ENCODE measurements at regions not wholly inside any gene's neighbourhood (a gene's known extent, or its start where the extent isn't known, plus 50 kb on each side); places are given as distances from the start of the nearest gene placed in this dataset.
A peak's percentile ranks its signal among the peaks of the same experiment; 100 is the strongest.

DNA sequence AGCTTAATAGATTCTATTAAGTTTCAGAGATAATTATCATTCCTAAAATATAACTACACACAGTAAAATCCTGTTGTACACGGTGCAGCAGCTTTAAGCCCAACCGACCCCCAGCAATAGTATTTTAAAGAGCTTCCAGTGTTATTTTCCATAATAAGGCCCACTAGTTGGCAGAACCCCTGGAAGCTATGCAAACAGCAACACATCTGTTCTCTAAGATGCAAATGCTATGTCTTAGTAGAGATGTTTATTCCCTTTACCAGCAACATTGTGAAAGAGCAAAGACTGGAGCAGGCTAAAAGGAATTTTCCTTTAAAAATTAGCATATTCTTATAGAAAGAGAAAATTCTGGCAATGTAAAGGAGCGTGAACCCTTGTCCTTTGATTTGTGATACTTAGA is 819.7 kb upstream of the ALCAM start:
- H3K4me3 Mint-ChIP-seq: no peak overlapping the region
- H3K36me3 Mint-ChIP-seq: no peaks in the 10 kb centered on the region
- H3K9me3 Mint-ChIP-seq: no peaks in the 10 kb centered on the region
- H3K4me1 Mint-ChIP-seq: peaks cover 16% of the 10 kb centered on the region
- no peaks in the 10 kb centered on the region for H3K27me3 Mint-ChIP-seq
- no peak overlapping the region for H3K27ac Mint-ChIP-seq
- no peak for ATAC-seq

DNA sequence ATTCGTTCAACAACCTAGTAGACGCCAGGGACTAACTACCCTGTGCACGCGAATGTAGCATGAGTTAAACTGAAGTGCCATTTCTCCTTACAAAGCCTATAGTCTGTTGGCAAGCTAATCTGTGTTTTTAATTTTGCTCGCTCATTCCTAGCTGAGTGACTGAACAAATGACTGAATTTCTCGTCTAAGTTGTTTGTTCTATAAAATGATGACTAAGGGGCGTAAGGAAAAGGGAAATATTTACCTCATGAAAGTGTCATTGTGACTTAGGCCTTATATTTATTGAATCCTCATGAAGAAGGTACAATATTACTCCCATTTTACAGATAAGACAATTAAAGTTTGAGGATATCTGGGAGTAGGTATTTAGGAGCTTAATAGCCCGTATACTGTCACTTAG is 818.3 kb upstream of the ALCAM start:
- Mint-ChIP-seq H3K27ac (no peak overlapping the region), H3K27me3 (no peaks in the 10 kb centered on the region), H3K9me3 (no peaks in the 10 kb centered on the region), H3K4me1 (peaks cover 22% of the 10 kb centered on the region), H3K36me3 (no peaks in the 10 kb centered on the region), H3K4me3 (no peak overlapping the region)
- ATAC-seq: no peak

DNA sequence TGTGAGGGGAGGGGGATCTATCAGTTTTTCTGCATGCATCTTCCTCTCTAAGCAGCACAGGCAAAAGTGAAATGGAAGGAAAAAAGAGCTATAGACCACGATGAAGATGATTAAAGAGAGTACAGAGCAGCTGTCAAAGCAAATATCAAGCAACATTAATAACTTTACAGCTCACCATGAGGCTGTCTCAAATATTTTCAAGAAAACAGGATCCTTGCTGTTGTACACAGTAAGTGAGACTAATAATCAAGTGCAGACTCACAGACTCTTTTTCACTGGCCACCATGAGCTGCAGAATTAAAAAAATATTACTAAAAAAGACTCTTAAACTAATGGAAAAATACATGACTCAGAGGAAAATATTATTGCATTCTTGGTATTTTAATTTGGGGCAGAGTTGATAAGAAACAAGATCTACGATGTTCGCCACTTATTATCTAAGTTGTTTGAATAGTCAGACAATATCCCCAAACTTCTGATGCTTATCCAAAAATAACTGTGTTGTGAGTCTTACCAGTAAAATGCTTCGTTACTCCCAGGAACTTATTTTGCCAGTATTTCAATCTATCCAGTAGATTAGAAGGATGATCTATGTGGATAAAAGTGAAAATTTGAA is 817.5 kb upstream of the ALCAM start:
- peaks cover under 1% of the 10 kb centered on the region for H3K9me3 Mint-ChIP-seq
- H3K27ac Mint-ChIP-seq: no peak overlapping the region
- no peaks in the 10 kb centered on the region for H3K36me3 Mint-ChIP-seq
- no peak for ATAC-seq
- H3K4me1 Mint-ChIP-seq: peaks cover 23% of the 10 kb centered on the region
- no peaks in the 10 kb centered on the region for H3K27me3 Mint-ChIP-seq
- H3K4me3 Mint-ChIP-seq: no peak overlapping the region

DNA sequence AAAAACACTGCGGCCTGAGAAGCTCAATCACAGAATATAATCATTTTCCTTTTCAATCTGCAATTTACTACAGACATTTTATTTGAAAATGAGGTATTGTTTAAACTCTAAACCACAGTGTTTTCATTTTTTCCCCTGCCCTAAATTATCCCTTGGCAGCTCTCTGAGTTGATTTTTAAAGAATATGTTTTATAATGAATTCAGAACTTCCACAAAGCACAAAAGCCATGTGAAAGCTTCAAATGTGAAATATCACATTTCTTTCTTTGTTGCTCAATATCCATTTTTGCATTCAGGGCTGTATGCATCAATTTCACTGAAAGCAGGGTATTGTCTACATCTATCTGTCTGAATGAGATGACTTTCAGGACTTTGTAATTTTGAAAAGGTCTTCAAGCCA is 813.6 kb upstream of the ALCAM start:
- peaks cover 7% of the 10 kb centered on the region for H3K36me3 Mint-ChIP-seq
- H3K4me1 Mint-ChIP-seq: peaks cover 34% of the 10 kb centered on the region
- peaks cover 7% of the 10 kb centered on the region for H3K9me3 Mint-ChIP-seq
- no peaks in the 10 kb centered on the region for H3K27me3 Mint-ChIP-seq
- no peak overlapping the region for H3K4me3 Mint-ChIP-seq
- H3K27ac Mint-ChIP-seq: no peak overlapping the region
- ATAC-seq: no peak

DNA sequence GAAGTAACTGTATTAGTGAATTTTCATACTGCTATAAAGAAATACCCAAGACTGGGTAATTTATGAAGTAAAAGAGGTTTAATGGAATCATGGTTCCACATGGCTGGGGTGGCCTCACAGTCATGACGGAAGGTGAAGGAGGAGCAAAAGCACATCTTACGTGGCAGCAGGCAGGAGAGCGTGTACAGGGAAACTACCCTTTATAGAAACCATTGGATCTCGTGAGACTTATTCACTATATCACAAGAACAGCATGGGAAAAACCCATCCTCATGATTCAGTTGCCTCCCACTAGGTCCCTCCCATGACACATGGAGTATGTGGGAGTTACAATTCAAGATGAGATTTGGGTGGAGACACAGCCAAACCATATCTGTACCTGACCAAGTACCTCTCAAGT is 812.3 kb upstream of the ALCAM start:
- H3K4me1 Mint-ChIP-seq: peaks cover 38% of the 10 kb centered on the region
- peak; percentile 56 for ATAC-seq
- no peak overlapping the region for H3K4me3 Mint-ChIP-seq
- peak overlapping the region; percentile 23 for H3K27ac Mint-ChIP-seq
- peaks cover 9% of the 10 kb centered on the region for H3K9me3 Mint-ChIP-seq
- H3K27me3 Mint-ChIP-seq: no peaks in the 10 kb centered on the region
- peaks cover 7% of the 10 kb centered on the region for H3K36me3 Mint-ChIP-seq

DNA sequence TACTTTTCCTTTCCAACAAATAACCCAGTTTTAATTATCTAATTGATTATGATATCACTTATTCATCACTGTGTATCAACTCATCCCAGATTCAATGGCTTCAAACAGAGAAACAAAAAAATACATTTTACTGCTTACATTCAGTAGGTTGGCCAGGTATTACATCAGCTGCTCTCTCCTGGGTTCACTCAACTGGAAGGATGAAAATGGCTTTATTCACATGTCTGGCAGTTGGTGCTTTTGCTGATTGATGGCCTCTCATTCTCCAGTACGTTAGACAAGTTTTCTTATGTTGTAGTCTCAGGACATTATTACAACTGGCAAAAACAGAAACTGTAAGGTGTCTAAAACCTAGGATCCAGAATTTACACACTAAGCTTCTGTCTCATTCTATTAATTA is 811.0 kb upstream of the ALCAM start:
- Mint-ChIP-seq H3K9me3 (peaks cover 9% of the 10 kb centered on the region), H3K4me1 (peaks cover 44% of the 10 kb centered on the region), H3K36me3 (peaks cover 7% of the 10 kb centered on the region), H3K4me3 (no peak overlapping the region), H3K27ac (peak overlapping the region; percentile 22), H3K27me3 (no peaks in the 10 kb centered on the region)
- ATAC-seq: no peak

DNA sequence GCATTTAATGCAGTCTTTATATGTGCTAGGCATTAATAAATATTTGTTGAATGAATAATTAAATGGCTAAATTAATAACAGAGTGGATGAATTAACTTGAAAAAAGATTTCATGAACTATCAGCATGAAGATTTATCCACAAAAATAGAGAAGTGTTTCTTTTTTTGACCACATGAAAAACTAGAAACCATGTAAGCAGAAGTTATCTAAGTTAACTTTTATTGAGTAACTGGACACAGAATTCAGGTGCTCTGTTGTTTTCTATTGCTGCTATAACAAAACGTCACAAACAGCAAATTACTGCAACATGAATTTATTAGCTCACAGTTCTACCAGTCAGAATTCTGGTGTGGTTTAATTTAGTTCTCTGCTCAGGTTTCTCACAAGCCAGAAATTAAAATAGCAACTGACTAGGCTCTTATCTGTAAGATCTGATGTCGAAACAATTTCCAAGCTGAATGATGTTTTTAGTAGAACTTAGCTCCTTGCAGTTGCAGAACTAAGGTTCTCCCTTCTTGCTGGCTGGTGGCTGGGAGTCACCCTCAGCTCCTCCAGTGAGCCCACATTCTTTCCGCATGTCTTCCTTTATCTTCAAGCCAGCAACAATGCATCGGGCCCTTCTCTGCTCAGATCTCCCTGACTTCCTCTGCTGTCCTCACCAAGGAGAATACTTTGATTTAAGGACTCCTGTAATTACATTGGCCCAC is 810.2 kb upstream of the ALCAM start:
- no peak overlapping the region for H3K4me3 Mint-ChIP-seq
- ATAC-seq: no peak

DNA sequence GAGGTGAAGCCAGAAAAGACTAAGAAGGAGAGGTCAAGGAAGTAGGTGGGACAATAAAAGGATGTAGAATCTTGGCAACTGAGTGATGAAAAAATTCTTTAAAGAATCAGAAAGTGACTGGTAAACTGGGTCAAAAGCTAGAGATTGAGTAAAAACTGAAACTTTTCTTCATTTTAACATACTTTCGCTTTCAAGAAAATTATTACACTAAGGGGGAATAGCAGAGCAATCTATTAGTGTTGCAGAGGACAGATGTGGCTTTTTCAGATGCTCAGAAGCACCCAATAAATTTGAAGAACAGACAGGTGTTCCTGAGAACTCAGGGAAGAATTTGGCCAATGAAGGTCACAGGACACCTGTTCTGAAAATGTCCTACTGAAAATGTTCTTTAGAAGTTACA is 805.4 kb upstream of the ALCAM start:
- Mint-ChIP-seq H3K27ac (peak overlapping the region; percentile 11), H3K9me3 (peaks cover 2% of the 10 kb centered on the region), H3K4me3 (no peak overlapping the region), H3K36me3 (no peaks in the 10 kb centered on the region), H3K27me3 (no peaks in the 10 kb centered on the region), H3K4me1 (peaks cover 30% of the 10 kb centered on the region)
- no peak for ATAC-seq

More for the DNA sequence above, 810.2 kb upstream of the ALCAM start:
- H3K27me3 Mint-ChIP-seq: no peaks in the 10 kb centered on the region
- no peak overlapping the region for H3K27ac Mint-ChIP-seq
- peaks cover 52% of the 10 kb centered on the region for H3K4me1 Mint-ChIP-seq
- peaks cover 7% of the 10 kb centered on the region for H3K36me3 Mint-ChIP-seq
- H3K9me3 Mint-ChIP-seq: peaks cover 9% of the 10 kb centered on the region

DNA sequence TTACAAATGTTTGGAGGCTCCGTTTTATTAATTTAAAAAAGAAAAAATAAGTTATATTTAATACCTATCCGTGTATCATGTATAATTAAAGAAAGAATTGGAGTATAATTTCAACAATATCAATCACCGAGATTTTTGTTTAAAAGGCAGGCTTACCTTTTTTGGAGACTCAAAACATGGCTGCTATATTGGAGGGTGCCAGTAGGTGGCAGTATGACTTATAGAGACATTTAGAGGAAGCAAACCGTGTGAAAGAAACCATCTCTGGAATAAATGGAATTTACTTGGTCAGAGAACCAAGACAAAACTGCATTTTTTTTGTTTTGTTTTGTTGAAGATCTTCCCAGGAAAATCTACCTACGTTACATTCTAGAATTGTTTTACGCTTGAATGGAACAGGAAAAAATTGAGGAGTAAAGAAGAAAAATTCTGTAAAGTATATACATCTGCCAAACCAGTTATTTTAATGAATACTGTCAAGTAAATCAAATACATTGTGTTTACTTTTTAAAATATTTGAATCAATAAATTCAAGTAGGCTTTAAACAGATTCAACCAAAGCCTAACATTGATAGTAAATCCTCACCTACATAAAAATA is 802.6 kb upstream of the ALCAM start:
- no peaks in the 10 kb centered on the region for H3K36me3 Mint-ChIP-seq
- no peak overlapping the region for H3K4me3 Mint-ChIP-seq
- ATAC-seq: no peak
- H3K9me3 Mint-ChIP-seq: no peaks in the 10 kb centered on the region
- no peak overlapping the region for H3K27ac Mint-ChIP-seq
- peaks cover 17% of the 10 kb centered on the region for H3K4me1 Mint-ChIP-seq
- H3K27me3 Mint-ChIP-seq: no peaks in the 10 kb centered on the region

DNA sequence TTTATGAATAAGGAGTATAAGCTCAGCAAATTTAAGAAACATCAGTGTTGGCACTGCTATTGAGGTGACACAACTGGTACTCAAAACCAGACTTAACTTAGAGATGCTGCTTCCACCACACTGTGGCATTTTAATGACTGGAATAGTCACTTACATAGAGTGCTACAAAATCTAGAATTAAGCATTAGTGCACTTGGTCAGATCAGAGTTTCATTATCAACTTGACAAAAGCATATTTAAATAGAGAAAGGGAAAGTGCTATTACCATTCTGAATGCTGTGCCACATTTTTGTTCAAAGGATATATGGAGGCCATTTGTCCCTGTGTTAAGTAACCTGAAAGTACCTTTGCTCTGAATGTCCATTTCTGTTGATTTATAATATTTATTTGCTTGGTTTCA is 800.7 kb upstream of the ALCAM start:
- Mint-ChIP-seq H3K4me1 (peaks cover 7% of the 10 kb centered on the region), H3K9me3 (no peaks in the 10 kb centered on the region), H3K27ac (no peak overlapping the region), H3K36me3 (no peaks in the 10 kb centered on the region), H3K27me3 (no peaks in the 10 kb centered on the region), H3K4me3 (no peak overlapping the region)
- ATAC-seq: no peak

DNA sequence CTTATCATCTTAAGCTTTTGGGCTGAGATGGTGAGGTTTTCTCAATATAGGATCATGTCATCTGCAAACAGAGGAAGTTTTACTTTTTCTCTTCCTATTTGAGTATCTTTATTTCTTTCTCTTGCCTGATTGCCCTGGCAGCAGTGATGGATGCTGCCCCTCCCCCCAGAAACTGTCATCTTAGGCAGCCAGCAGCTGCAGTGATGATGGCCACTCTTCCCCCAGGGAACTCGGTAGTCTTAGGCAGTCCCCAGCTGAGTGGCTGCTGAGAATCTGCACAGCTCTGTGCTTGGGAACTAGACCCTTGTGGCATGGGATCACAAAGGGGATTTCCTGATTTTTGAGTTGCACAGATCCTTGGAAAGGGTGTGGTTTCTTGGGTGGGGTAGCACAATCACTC is 791.1 kb upstream of the ALCAM start:
- H3K4me1 Mint-ChIP-seq: no peaks in the 10 kb centered on the region
- H3K36me3 Mint-ChIP-seq: peaks cover 20% of the 10 kb centered on the region
- H3K27me3 Mint-ChIP-seq: no peaks in the 10 kb centered on the region
- no peak for ATAC-seq
- H3K9me3 Mint-ChIP-seq: peaks cover 18% of the 10 kb centered on the region
- H3K27ac Mint-ChIP-seq: no peak overlapping the region
- H3K4me3 Mint-ChIP-seq: no peak overlapping the region

DNA sequence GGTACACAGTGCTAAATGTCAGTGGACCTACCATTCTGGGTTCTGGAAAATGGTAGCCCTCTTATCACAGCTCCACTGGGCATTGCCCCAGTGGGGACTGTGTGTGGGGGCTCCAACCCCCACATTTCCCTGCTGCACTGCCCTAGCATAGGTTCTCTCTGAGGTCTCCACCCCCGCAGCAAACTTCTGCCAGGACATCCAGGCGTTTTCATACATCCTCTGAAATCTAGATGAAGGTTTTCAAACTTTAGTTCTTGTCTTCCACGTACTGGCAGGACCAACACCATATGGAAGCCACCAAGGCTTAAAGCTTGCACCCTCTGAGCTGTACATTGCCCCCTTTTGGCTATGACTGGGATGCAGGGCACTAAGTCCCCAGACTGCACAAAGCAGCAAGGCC is 788.2 kb upstream of the ALCAM start:
- Mint-ChIP-seq H3K36me3 (peaks cover 25% of the 10 kb centered on the region), H3K9me3 (peaks cover 21% of the 10 kb centered on the region), H3K27me3 (no peaks in the 10 kb centered on the region), H3K27ac (no peak overlapping the region), H3K4me3 (no peak overlapping the region), H3K4me1 (peaks cover 6% of the 10 kb centered on the region)
- ATAC-seq: no peak

DNA sequence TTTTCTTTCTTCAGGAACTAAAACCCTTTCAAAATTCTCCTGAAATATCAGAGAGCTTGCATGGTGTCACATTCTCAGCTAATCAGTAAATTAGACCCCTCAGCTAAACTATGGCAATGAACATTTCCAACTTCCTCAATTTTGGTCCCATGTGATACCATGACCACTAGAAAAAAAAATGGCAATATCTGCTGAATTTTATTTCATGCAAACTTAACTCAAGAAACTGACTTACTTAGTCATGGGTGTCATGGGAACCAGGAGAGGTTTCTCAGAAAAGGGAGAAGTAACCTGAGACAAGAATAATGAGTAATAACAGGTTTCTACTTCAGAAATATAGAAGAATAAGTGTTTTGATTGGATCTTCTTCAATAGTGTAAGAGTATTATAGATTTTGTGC is 784.6 kb upstream of the ALCAM start:
- no peak overlapping the region for H3K4me3 Mint-ChIP-seq
- peaks cover 16% of the 10 kb centered on the region for H3K9me3 Mint-ChIP-seq
- ATAC-seq: no peak
- no peak overlapping the region for H3K27ac Mint-ChIP-seq
- peaks cover 25% of the 10 kb centered on the region for H3K36me3 Mint-ChIP-seq
- peaks cover 6% of the 10 kb centered on the region for H3K4me1 Mint-ChIP-seq
- no peaks in the 10 kb centered on the region for H3K27me3 Mint-ChIP-seq

DNA sequence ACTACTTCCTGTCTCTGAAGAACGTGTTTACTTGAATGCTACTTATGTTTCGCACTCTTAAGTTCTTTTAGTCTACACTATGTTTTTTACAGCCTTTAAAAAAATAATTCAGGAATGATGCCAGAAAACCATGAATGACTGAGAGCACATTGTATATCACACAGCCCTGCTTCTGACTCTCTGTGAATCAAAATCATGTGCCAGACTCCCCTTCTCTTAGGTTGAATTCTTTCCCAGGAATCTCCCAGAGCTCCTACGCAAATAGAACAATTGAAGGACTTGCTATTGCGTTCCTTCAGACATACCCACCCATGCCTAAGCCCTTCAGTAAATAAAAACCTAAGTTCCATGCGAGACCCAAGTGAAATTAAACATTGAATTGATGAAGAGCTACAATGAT is 782.0 kb upstream of the ALCAM start:
- no peak overlapping the region for H3K4me3 Mint-ChIP-seq
- H3K27ac Mint-ChIP-seq: no peak overlapping the region
- H3K9me3 Mint-ChIP-seq: peaks cover 7% of the 10 kb centered on the region
- no peaks in the 10 kb centered on the region for H3K27me3 Mint-ChIP-seq
- no peak for ATAC-seq
- H3K4me1 Mint-ChIP-seq: peaks cover 6% of the 10 kb centered on the region
- H3K36me3 Mint-ChIP-seq: peaks cover 11% of the 10 kb centered on the region

DNA sequence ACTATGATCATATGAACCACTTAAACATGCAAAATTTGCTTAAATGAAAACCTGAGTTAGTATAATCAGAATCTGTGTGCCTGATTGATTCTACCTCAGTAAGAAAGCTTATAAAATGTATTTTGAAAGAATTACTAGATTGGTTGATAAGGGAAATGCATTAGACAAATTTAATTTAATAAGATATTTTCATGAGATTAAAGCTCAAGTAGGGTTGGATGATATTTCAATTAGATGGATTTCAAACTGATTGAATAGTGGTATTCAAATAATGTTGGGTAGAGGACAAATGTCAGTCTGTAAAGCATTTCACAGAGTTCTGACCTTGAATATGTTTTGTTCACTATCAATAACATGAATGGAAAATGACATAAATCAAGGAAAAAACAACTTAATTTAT is 780.4 kb upstream of the ALCAM start:
- no peak for ATAC-seq
- Mint-ChIP-seq H3K36me3 (peaks cover 10% of the 10 kb centered on the region), H3K9me3 (peaks cover 5% of the 10 kb centered on the region), H3K27ac (no peak overlapping the region), H3K4me3 (no peak overlapping the region), H3K4me1 (peaks cover 6% of the 10 kb centered on the region), H3K27me3 (no peaks in the 10 kb centered on the region)

DNA sequence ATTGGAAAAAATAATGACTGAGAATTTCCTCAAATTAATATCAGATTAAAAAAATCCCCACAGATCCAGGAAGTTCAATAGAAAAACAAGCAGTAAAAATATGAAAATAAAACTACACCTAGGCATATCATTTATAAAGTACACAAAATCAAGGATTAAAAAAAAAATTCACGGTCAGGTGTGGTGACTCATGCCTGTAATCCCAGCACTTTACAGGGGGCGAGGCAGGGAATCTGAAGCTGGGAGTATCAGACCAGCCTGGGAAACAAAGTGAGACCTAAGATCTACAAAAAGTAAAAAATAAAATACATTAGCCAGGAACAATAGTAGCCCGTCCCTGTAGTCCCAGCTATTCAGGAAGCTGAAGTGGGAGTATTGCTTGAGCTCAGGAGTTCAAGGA is 778.3 kb upstream of the ALCAM start:
- ATAC-seq: no peak
- H3K36me3 Mint-ChIP-seq: peaks cover 5% of the 10 kb centered on the region
- peaks cover 2% of the 10 kb centered on the region for H3K9me3 Mint-ChIP-seq
- H3K27ac Mint-ChIP-seq: no peak overlapping the region
- H3K4me3 Mint-ChIP-seq: no peak overlapping the region
- no peaks in the 10 kb centered on the region for H3K27me3 Mint-ChIP-seq
- peaks cover 7% of the 10 kb centered on the region for H3K4me1 Mint-ChIP-seq
